Upper lobe of left lung (tissue), 6 donors: ENCODE measurements at regions not wholly inside any gene's neighbourhood (a gene's known extent, or its start where the extent isn't known, plus 50 kb on each side); places are given as distances from the start of the nearest gene placed in this dataset.

ENCODE experiments used
- ATAC-seq, 2 donors: fragments of 200-7000 bp; cut with Tn5 transposase; one replicate each; pipeline ENCODE4 v1.9.1; 2022; ENCODE audit warnings: mild to moderate bottlenecking in 2 of 2, moderate library complexity in 2 of 2; ENCODE audit not compliant: low FRiP score in 2 of 2
- DNase-seq, 2 donors: peaks; one replicate each; pipeline ENCODE4 v3.0.0-alpha.2; 2019 to 2020
- H3K27ac ChIP-seq, 4 donors: fragments of 200-600 bp; sonication (generic); one replicate each; pipeline ENCODE4 v1.5.1; 2016 to 2019
- H3K27me3 ChIP-seq, 4 donors: fragments of 200-600 bp; sonication (generic); one replicate each; pipeline ENCODE4 v1.5.1; 2017 to 2019
- H3K36me3 ChIP-seq, 4 donors: fragments of 200-600 bp; sonication (generic); one replicate each; pipeline ENCODE4 v1.5.1; 2016 to 2019
- H3K4me1 ChIP-seq, 4 donors: fragments of 200-600 bp; sonication (generic); one replicate each; pipeline ENCODE4 v1.5.1; 2018 to 2019
- H3K4me3 ChIP-seq, 4 donors: fragments of 200-600 bp; sonication (generic); one replicate each; pipeline ENCODE4 v1.5.1; 2017 to 2019; ENCODE audit warnings: mild to moderate bottlenecking in 2 of 4, moderate library complexity in 1 of 4
- H3K9me3 ChIP-seq, 4 donors: fragments of 200-600 bp; sonication (generic); one replicate each; pipeline ENCODE4 v1.5.1; 2018 to 2019
- CTCF ChIP-seq, 6 experiments: fragments of 450-650 bp in 4 of 6; fragments of 200-600 bp in 2 of 6; sonication (generic) in 2 of 6; IDR thresholded peaks; one replicate each; pipeline ENCODE4 v1.5.1; 2016 to 2019; ENCODE audit warnings: antibody characterized with exemption in 6 of 6
- EP300 ChIP-seq, 4 donors: sonication (generic); formaldehyde crosslinking; IDR thresholded peaks; one replicate each; pipeline ENCODE4 v1.5.1; 2017; ENCODE audit warnings: antibody characterized with exemption in 4 of 4, control low read depth in 2 of 4
- POLR2A ChIP-seq, 4 donors: fragments of 450-650 bp; IDR thresholded peaks; one replicate each; pipeline ENCODE4 v1.5.1; 2016 to 2017; ENCODE audit warnings: antibody characterized with exemption in 4 of 4, mild to moderate bottlenecking in 2 of 4
- POLR2AphosphoS5 ChIP-seq, 2 donors: sonication (generic); formaldehyde crosslinking; IDR thresholded peaks; one replicate each; pipeline ENCODE4 v1.5.1; 2017; ENCODE audit warnings: antibody characterized with exemption in 2 of 2
- WGBS, 2 donors: methylation state at CpG; one replicate each; pipeline ENCODE4 v1.1.5; 2017 to 2018; 5-methylcytosine and 5-hydroxymethylcytosine counted together
- donor health status: DM: no; HTN: no; CAD: no; lungs with moderate emphysema.
- donor health status: DM: no; HTN: yes; CAD: no; lungs with severe emphysema.

DNA sequence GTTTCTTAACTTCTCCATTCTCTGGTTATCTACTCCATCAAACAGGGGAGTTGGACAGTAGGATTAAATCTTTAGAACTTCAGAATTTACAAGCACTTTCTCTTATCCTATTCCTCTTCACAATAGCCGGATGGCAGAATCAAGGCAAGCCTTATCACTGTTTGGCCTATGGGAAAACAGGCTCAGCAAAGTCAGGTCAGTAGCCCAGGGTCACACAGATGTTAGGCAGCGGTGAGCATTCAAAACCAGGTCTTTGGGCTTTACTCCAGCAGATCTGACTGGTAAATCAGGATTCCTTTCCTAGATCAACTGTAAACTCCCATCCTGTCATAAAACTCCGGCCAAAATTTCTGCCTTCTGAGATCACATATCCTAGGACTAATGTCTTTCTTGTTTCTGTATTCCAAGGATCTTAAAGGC lies 258.4 kb downstream of the OPA1 start:
- peak overlapping the region in 2 of 4 donors; percentile 48 to 57 for H3K27ac ChIP-seq

DNA sequence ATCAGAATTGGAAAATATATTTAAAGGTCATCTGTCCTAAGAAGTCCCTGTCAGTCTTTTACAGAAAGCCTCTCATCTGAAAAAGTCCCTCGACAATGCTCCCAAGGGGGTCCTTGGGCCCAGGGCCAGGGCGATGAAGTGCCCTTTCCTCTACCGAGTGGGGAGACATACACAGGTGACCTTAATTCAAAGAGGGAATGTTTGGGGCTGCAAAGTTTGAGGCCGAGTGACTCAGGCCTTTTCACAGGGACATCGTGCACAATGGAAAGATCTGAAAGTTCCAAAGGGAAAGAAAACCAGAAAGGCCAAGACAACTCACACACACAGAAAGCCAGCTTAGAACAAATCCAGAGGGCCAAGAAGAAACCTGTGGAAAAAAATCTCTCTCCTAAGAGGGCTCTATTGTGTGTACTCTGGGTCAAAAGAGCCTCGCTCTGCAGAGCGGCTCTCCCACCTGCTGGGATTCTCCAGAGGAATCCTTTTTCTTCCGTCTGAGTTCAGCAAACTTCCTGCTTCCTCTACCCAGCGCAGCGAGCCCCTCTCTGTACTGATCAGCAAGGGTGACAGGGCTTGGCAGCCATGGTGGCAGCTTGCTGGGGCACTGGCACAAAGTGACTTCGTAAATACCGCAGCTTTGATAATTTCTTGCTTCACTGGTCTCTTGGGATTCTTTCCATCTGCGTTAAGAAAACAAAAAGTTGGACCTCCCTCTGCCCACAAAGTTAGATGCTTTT lies 259.1 kb downstream of the OPA1 start:
- H3K4me1 ChIP-seq: peaks cover 21 to 31% (median 25%) of the 10 kb centered on the region in 4 donors
- WGBS, 2 donors: 38 to 59% methylated on average over 13 of the region's 13 CpGs
- peak overlapping the region; percentile 45 to 57 (median 49) for H3K27ac ChIP-seq
- TF ChIP-seq POLR2A (IDR thresholded peaks at IDR 0.05) (no peak), POLR2AphosphoS5 (IDR thresholded peaks at IDR 0.05) (no peak), EP300 (IDR thresholded peaks at IDR 0.05) (no peak), CTCF (IDR thresholded peaks at IDR 0.05) (no peak)
- no peak for DNase-seq
- ATAC-seq: peak; percentile 31
- H3K36me3 ChIP-seq: no peaks in the 10 kb centered on the region
- H3K9me3 ChIP-seq: no peaks in the 10 kb centered on the region
- H3K27me3 ChIP-seq: no peaks in the 10 kb centered on the region
- no peak overlapping the region for H3K4me3 ChIP-seq

More for the DNA sequence above, 258.4 kb downstream of the OPA1 start:
- Histone ChIP-seq H3K36me3 (no peaks in the 10 kb centered on the region), H3K4me3 (no peak overlapping the region), H3K9me3 (no peaks in the 10 kb centered on the region), H3K4me1 (peaks cover 21 to 31% (median 25%) of the 10 kb centered on the region in 4 donors), H3K27me3 (no peaks in the 10 kb centered on the region)
- DNase-seq (no peak), ATAC-seq (peak in 1 of 2 donors; percentile 16)
- 41 to 45% methylated on average over 3 of the region's 3 CpGs for WGBS, 2 donors
- TF ChIP-seq EP300 (IDR thresholded peaks at IDR 0.05): no peak
- TF ChIP-seq POLR2A (IDR thresholded peaks at IDR 0.05): no peak
- TF ChIP-seq CTCF (IDR thresholded peaks at IDR 0.05): no peak
- no peak for TF ChIP-seq POLR2AphosphoS5 (IDR thresholded peaks at IDR 0.05)

- WGBS, 2 donors: 45 to 78% methylated on average over 1 of the region's 1 CpG
- peak overlapping the region; percentile 11 to 67 (median 21) for H3K27ac ChIP-seq
Observed at GRCh38 chr3:193852901-193853300, 259.9 kb downstream of the OPA1 start.

GRCh38 chr3:193853511-193854219 lies 260.7 kb downstream of the OPA1 start:
- Histone ChIP-seq H3K36me3 (no peaks in the 10 kb centered on the region), H3K4me3 (no peak overlapping the region), H3K9me3 (no peaks in the 10 kb centered on the region), H3K27me3 (no peaks in the 10 kb centered on the region), H3K4me1 (peaks cover 25 to 32% (median 30%) of the 10 kb centered on the region in 4 donors), H3K27ac (peak overlapping the region; percentile 11 to 67 (median 21))
- DNase-seq (no peak), ATAC-seq (peak in 1 of 2 donors; percentile 18)
- WGBS, 2 donors: 31 to 41% methylated on average over 3 of the region's 3 CpGs
- TF ChIP-seq CTCF (IDR thresholded peaks at IDR 0.05): no peak
- TF ChIP-seq POLR2AphosphoS5 (IDR thresholded peaks at IDR 0.05): peak in 1 of 2 donors; percentile 41

More at GRCh38 chr3:193852901-193853300, 259.9 kb downstream of the OPA1 start:
- Histone ChIP-seq H3K9me3 (no peaks in the 10 kb centered on the region), H3K36me3 (no peaks in the 10 kb centered on the region), H3K4me1 (peaks cover 23 to 31% (median 26%) of the 10 kb centered on the region in 4 donors), H3K27me3 (no peaks in the 10 kb centered on the region), H3K4me3 (no peak overlapping the region)
- TF ChIP-seq POLR2AphosphoS5 (IDR thresholded peaks at IDR 0.05) (no peak), CTCF (IDR thresholded peaks at IDR 0.05) (no peak), EP300 (IDR thresholded peaks at IDR 0.05) (no peak), POLR2A (IDR thresholded peaks at IDR 0.05) (no peak)
- DNase-seq (no peak), ATAC-seq (no peak)
